WERI-Rb-1 (cell line): ENCODE measurements at regions not wholly inside any gene's neighbourhood (a gene's known extent, or its start where the extent isn't known, plus 50 kb on each side); places are given as distances from the start of the nearest gene placed in this dataset.

ENCODE experiments used
- DNase-seq: peaks from one replicate; pipeline ENCODE4 v3.0.0-alpha.2; 2020
- H3K27ac ChIP-seq: fragments of 250-450 bp; sonication (Bioruptor Pico); 2 replicates; pipeline ENCODE4 v1.5.1; 2020; ENCODE audit warnings: mild to moderate bottlenecking, moderate library complexity
- H3K27me3 ChIP-seq: fragments of 250-450 bp; sonication (Bioruptor Pico); 2 replicates; pipeline ENCODE4 v1.5.1; 2021; ENCODE audit warnings: mild to moderate bottlenecking, low read depth, moderate library complexity; ENCODE audit not compliant: insufficient read depth, severe bottlenecking
- H3K36me3 ChIP-seq: fragments of 250-450 bp; sonication (Bioruptor Pico); 2 replicates; pipeline ENCODE4 v1.5.1; 2020; ENCODE audit warnings: mild to moderate bottlenecking, moderate library complexity
- H3K4me3 ChIP-seq: 2 replicates; pipeline ENCODE4 v1.5.1; 2011; ENCODE audit warnings: low read depth, mild to moderate bottlenecking, control low read depth, low read length
- H3K9me3 ChIP-seq: fragments of 250-450 bp; sonication (Bioruptor Pico); 2 replicates; pipeline ENCODE4 v1.5.1; 2021; ENCODE audit warnings: mild to moderate bottlenecking, moderate library complexity; ENCODE audit not compliant: severe bottlenecking
- CTCF ChIP-seq: IDR thresholded peaks from 2 replicates; pipeline ENCODE4 v1.5.1; 2011; ENCODE audit warnings: low read depth, mild to moderate bottlenecking, control low read depth, inconsistent platforms, low read length

GRCh38 chr9:99760421-99760820 is 61.3 kb upstream of the NR4A3 start:
- TF ChIP-seq CTCF, result no peak
- Histone ChIP-seq H3K9me3 (no peaks in the 10 kb centered on the region), H3K27me3 (no peaks in the 10 kb centered on the region), H3K4me3 (no peak overlapping the region), H3K27ac (no peak overlapping the region), H3K36me3 (no peaks in the 10 kb centered on the region)
- no peak for DNase-seq

GRCh38 chr9:99762470-99762869 is 59.2 kb upstream of the NR4A3 start:
- Histone ChIP-seq H3K27me3 (no peaks in the 10 kb centered on the region), H3K36me3 (no peaks in the 10 kb centered on the region), H3K9me3 (no peaks in the 10 kb centered on the region), H3K4me3 (no peak overlapping the region), H3K27ac (no peak overlapping the region)
- no peak for TF ChIP-seq CTCF
- no peak for DNase-seq
